ENCODE measurements at regions not wholly inside any gene's neighbourhood (a gene's known extent, or its start where the extent isn't known, plus 50 kb on each side); places are given as distances from the start of the nearest gene placed in this dataset.

DNA sequence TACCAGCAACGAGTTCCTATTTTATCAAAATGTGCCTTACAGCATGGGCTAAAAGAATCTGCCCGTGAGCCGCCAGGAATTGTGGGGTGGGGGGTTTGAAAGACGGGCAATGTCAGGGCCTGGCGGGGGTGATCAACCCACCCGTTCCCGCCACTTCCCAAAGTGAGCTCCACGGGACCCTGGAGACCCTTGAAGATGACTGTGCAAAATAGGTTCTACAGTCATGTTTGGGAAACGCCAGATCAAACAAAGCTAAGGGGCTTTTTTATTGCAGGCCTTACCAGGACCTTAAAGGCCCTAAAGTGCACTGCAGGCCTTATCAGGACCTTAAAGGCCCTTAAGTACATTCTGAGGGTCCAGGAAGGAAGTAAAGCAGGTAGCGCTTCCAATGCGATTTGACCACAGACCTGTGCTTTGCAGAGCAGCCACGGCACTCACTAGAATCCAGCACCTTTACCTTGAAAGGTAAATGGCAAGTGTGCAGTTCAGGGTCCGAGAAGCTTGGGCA lies 404.1 kb downstream of the SHANK2 start:
- DNase-seq (ENCODE audit: low read depth) = no peak

DNA sequence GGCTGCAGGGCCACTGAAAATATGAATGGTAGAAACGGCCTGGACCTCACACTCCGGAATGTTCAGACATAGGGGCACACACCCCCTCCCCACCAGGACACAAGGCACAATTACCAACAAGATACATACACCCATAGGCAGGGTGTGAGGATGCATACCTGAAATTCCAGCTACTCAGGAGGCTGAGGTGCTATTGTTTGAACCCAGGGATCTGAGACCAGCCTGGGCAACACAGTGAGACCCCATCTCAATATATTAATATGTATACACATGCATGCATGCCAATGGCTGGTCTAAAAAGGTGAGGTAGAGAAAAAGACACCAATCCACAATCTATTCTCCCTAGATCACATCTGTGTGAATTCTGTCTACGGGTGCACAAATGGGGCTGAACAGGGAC lies 403.3 kb downstream of the SHANK2 start:
- no peak for DNase-seq (ENCODE audit: low read depth)

DNA sequence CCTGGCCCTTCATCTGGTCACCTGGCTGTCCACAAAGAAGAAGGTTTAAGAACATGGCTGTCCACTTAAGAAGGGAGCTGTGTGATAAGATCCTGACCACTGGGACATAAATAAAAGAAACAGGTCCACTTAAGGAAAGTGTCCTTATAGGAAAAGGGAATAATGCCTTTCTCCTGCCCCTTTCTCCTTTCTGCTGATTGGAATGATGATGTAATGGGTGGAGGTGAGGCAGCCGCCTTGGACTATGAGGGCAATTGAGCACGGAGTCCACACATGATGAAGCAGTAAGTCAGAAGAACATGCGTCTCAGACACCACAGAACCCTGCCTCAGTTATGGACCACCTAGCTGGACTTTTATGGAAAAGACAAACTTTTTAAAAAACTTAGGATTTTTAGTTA lies 401.1 kb downstream of the SHANK2 start:
- DNase-seq (ENCODE audit: low read depth) = no peak

GRCh38 chr11:70851907-70852306 lies 400.5 kb downstream of the SHANK2 start:
- DNase-seq (ENCODE audit: low read depth) = no peak

GRCh38 chr11:70853068-70853769 lies 399.2 kb downstream of the SHANK2 start:
- DNase-seq (ENCODE audit: low read depth) = no peak

GRCh38 chr11:70853770-70854108 lies 398.6 kb downstream of the SHANK2 start:
- no peak for DNase-seq (ENCODE audit: low read depth)

- DNase-seq (ENCODE audit: low read depth) = no peak
Observed at GRCh38 chr11:70854201-70854600, 398.2 kb downstream of the SHANK2 start.

GRCh38 chr11:70854901-70855556 lies 397.3 kb downstream of the SHANK2 start:
- no peak for DNase-seq (ENCODE audit: low read depth)

DNA sequence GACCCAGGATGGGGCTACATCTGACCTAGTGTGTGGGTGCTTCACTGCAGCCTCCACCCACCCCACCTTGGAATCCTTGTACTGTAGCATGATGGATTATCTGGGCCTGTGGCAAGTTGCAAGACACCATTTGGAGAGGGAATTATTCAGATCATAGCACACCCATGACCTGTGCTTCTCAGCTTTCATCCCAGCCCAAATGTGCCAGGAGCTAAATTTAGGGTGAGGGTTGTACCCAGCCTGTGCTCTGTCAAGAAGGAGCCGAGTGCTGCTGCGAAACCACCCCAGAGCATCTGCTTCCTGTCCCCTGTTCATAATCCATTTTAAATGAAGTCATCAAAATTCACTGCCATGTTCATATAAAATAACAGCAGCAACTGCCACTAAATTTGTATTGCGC lies 394.5 kb downstream of the SHANK2 start:
- no peak for DNase-seq (ENCODE audit: low read depth)

DNA sequence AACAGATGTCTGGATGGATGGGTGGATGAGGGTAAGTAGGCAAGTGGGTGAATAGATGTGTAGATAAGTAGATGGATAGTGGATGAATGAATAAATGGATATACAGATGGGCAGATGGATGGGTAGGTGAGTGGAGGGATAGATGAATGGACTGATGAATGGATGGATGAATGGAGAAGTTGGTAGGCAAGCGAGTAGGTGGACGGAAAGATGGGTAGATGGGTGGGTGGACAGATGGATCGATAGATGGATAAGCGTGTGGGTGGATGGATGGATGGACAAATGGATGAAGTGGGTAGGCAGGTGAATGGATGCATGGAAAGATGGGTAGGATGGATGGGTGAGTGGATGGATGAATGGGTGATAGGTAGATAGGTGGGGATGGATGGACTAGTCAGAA lies 393.2 kb downstream of the SHANK2 start:
- DNase-seq (ENCODE audit: low read depth) = no peak

DNA sequence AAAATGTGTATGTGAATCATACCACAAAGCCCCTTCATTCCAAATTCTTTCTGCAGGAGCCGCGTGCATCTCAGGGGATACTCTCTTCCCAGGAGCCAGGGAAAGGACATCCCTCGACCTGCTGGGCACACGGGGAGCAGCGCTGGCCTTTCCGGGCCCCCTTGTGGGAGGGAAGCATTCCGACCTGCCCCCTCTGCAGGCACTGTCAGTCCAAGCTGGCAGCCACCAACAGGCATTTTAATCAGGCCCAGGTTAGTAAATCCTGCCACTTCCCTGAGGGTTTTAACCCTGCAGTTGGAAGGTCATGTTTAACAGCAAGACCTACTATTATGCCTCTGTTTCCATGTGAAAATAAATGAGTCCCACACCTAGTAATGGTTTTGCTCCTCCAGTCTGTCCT lies 391.5 kb downstream of the SHANK2 start:
- DNase-seq (ENCODE audit: low read depth) = no peak

- no peak for DNase-seq (ENCODE audit: low read depth)
Observed at GRCh38 chr11:70861559-70861958, 390.8 kb downstream of the SHANK2 start.

- no peak for DNase-seq (ENCODE audit: low read depth)
Observed at GRCh38 chr11:70862093-70862492, 390.3 kb downstream of the SHANK2 start.

- DNase-seq (ENCODE audit: low read depth) = no peak
Observed at GRCh38 chr11:70863186-70863585, 389.2 kb downstream of the SHANK2 start.

DNA sequence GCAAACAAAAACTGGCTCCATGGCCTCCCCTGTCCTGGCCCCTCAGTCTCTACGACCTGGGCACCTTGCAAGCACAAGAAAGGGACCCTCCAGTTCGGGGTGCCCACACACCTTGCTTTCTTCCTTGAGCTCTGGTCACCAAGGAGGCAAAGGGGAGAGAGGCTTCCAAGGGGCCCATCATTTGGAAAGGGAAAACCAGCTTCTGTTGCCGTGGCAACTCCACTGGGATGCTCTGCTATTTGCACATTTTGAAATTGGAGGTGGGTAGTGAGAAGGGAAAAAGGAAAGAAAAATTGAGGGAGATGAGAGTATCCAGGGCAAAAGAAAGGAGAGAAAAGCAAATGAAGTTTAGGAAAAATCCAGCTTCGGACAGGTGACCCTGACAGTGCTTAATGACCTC lies 388.4 kb downstream of the SHANK2 start:
- DNase-seq (ENCODE audit: low read depth) = no peak

DNA sequence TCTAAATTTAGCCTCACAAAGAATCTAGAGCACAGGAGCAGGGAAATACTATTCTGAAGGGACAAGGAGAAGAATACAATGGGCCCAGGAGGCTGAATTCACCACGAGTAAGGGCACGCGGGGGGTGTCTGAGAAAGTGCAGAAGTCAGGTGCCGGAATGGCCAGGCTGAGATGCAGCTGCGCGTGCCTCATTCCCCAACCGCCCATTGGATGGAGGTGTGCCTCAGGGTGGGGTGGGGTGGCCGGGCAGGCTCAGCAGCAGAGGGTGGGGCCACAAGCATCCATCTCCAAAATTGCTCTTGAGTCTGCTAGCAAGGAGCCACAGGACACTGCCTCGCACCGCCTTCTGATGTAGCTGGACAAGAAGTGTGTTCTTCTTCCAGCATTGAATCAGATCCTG lies 387.0 kb downstream of the SHANK2 start:
- no peak for DNase-seq (ENCODE audit: low read depth)

- DNase-seq (ENCODE audit: low read depth) = no peak
Observed at GRCh38 chr11:70866834-70867233, 385.5 kb downstream of the SHANK2 start.

GRCh38 chr11:70867281-70868047 lies 384.9 kb downstream of the SHANK2 start:
- no peak for DNase-seq (ENCODE audit: low read depth)

- no peak for DNase-seq (ENCODE audit: low read depth)
Observed at GRCh38 chr11:70868341-70868885, 384.0 kb downstream of the SHANK2 start.

- DNase-seq (ENCODE audit: low read depth) = no peak
Observed at GRCh38 chr11:70869054-70869453, 383.3 kb downstream of the SHANK2 start.

DNA sequence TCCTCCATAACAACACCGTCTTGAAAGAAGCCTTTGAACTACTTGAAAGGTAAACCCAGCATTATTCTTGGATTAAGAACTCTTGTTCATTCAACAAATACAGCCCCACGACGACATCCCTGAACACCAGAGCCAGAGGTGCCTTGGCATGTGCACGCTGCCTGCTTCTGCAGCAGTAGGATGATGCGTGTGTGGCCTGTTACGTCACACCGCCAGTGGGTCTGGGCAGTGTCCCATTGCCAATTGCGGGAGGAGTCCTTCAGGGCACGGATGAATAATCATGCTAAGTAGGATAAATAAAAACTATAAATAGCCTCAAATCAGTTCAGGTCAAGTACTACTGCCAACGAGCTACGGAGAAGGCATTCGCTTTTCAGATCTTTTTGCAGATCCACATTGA lies 380.5 kb downstream of the SHANK2 start:
- no peak for DNase-seq (ENCODE audit: low read depth)

DNA sequence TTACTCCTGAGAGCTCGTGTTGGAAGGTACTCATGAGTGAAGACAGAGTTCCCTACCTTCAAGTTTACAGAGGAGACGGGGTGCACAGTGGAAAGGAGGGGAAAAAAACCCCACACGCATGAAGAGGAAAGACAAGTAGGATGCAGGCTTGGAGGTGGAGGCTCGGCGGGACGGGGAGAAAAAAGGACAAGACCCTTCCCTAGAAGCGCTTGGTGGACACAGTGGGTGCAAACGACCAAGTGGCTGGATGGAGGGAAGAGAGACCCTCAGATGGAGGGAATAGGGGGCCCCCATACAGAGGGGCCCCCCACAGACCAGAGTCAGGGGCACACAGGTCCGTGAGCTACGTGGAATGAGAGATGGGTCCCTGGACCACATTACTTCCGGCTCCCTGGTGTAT lies 380.1 kb downstream of the SHANK2 start:
- DNase-seq (ENCODE audit: low read depth) = no peak

Measured in HS-27A (cell line).